ENCODE measurements at regions not wholly inside any gene's neighbourhood (a gene's known extent, or its start where the extent isn't known, plus 50 kb on each side); places are given as distances from the start of the nearest gene placed in this dataset.

DNA sequence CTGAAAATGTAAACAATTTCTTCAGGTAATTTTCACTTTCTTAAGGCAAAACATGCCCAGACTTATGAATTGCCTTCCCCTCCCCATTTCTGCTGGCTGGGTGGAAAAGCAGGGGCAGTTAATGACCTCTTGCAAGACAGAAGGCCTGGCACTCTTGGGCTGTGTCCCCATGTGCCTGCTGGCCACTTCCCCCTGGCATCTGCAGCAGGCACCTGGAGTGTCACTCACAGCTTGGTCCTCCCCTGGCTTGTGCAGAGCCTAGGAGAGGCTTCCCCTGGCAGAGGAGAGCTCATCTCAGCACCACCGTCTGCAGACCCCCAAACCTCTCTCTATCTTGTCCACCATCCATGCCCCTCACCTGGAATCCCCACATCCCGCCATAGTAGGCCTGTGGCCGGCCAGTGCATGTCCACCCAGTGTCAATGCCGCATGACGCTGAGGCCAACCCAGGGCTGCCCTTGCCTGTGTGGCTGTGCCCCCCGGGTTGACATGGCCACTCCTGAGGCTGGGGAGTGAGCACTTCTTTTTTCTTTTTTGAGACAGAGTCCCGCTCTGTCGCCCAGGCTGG lies 83.5 kb upstream of the SLC22A23 start:
- H2AK5ac ChIP-seq (ENCODE audit: low read depth, low read length), result no peak overlapping the region
- no peak overlapping the region for H2BK15ac ChIP-seq (ENCODE audit: low read depth, low read length)
- no peak overlapping the region for H4K5ac ChIP-seq (ENCODE audit: low read depth, low read length)
- intact Hi-C loops (cut with micrococcal nuclease), result no loop called here
- no peak overlapping the region for H3K56ac ChIP-seq (ENCODE audit: extremely low read depth, insufficient read depth, low read length)
- H4K8ac ChIP-seq (ENCODE audit: low read depth in 2 of 2, low read length in 2 of 2), result no peak overlapping the region
- H3K36me3 ChIP-seq (ENCODE audit: control insufficient read depth, insufficient read depth, low read length), result no peaks in the 10 kb centered on the region
- H3K4me2 ChIP-seq (ENCODE audit: low read depth, low read length), result no peak overlapping the region
- H3K4ac ChIP-seq (ENCODE audit: low read depth, low read length), result no peak overlapping the region
- no peak overlapping the region for H2AFZ ChIP-seq (replicated peaks; ENCODE audit: low read length, poor library complexity)
- no peak overlapping the region for H2BK120ac ChIP-seq (ENCODE audit: low read depth, low read length)
- peaks cover 50% of the 10 kb centered on the region for H3K27me3 ChIP-seq (ENCODE audit: control insufficient read depth, insufficient read depth, low read length)
- DNase-seq (no peak), ATAC-seq (ENCODE audit: low read depth) (no peak)
- H3K9me1 ChIP-seq (ENCODE audit: insufficient read depth, low read length), result no peaks in the 10 kb centered on the region
- no peaks in the 10 kb centered on the region for H3K4me1 ChIP-seq (ENCODE audit: control insufficient read depth, insufficient read depth, low read length)
- TF ChIP-seq CTCF (conservative IDR thresholded peaks at IDR 0.05; ENCODE audit: low read depth, low read length) (no peak), FOS (IDR thresholded peaks at IDR 0.05; ENCODE audit: low read depth, low read length) (no peak), MAZ (IDR thresholded peaks at IDR 0.05; ENCODE audit: borderline replicate concordance, low read depth, low read length) (no peak), CHD1 (IDR thresholded peaks at IDR 0.05; ENCODE audit: low read depth, low read length) (no peak), POLR2A (IDR thresholded peaks at IDR 0.05; ENCODE audit: low read depth, low read length) (no peak), CEBPB (IDR thresholded peaks at IDR 0.05; ENCODE audit: low read depth, low read length) (no peak), MXI1 (IDR thresholded peaks at IDR 0.05; ENCODE audit: borderline replicate concordance, low read depth, low read length) (no peak)
- no peak overlapping the region for H3K23ac ChIP-seq (ENCODE audit: low read depth, low read length)
- H2BK20ac ChIP-seq (ENCODE audit: low read depth, low read length), result no peak overlapping the region
- ChIA-PET CTCF (no interaction called here), POLR2A (ENCODE audit: unreplicated experiment) (no interaction called here)
- WGBS, 2 experiments (ENCODE audit: extremely low coverage in 2 of 2, insufficient read length in 1 of 2), result no CpG with 5 or more reads among the region's 8 CpGs
- no peak overlapping the region for H3K4me3 ChIP-seq (ENCODE audit: insufficient read depth, low read depth, low read length)
- no peak overlapping the region for H3K14ac ChIP-seq (replicated peaks; ENCODE audit: low read depth, low read length)
- H3K9me3 ChIP-seq (ENCODE audit: control insufficient read depth, insufficient read depth, low read length), result no peaks in the 10 kb centered on the region
- H4K20me1 ChIP-seq (ENCODE audit: insufficient read depth, low read length), result no peaks in the 10 kb centered on the region
- H4K91ac ChIP-seq (ENCODE audit: insufficient read depth, low read depth, low read length), result no peak overlapping the region
- H3K27ac ChIP-seq (ENCODE audit: insufficient read depth, low read length), result no peak overlapping the region
- no peak overlapping the region for H3K9ac ChIP-seq (ENCODE audit: low read depth, low read length)
- BruUV-seq (replicated peaks), result no TSS peak
- no peak overlapping the region for H2AK9ac ChIP-seq (replicated peaks; ENCODE audit: low read depth, low read length, poor library complexity)
- H3K79me1 ChIP-seq (ENCODE audit: low read depth in 1 of 2, low read length in 2 of 2), result no peaks in the 10 kb centered on the region
- dilution Hi-C loops (cut with HindIII; ENCODE audit: low sequenced_read_pairs, unreplicated experiment), result no loop called here
- H2BK5ac ChIP-seq (ENCODE audit: low read depth, low read length, poor library complexity, severe bottlenecking), result no peak overlapping the region
- no peak overlapping the region for H3K18ac ChIP-seq (ENCODE audit: low read depth, low read length)
- in situ Hi-C loops (cut with MboI; ENCODE audit: low sequenced_read_pairs), result no loop called here
